ENCODE measurements at regions not wholly inside any gene's neighbourhood (a gene's known extent, or its start where the extent isn't known, plus 50 kb on each side); places are given as distances from the start of the nearest gene placed in this dataset.
"Not testable (repeated sequence)": the region's sequence is repeated elsewhere in the genome, so short reads cannot be mapped to it uniquely, and the experiment has no call there.

- no peak overlapping the region for H3K4me3 Mint-ChIP-seq
- intact Hi-C loops (cut with DNase I, micrococcal nuclease): no loop called here
- no peaks in the 10 kb centered on the region for H3K36me3 Mint-ChIP-seq (ENCODE audit: low read depth)
- H3K27ac Mint-ChIP-seq: no peak overlapping the region
- no peaks in the 10 kb centered on the region for H3K4me1 Mint-ChIP-seq
- no peak for DNase-seq
- peaks cover 2% of the 10 kb centered on the region for H3K9me3 Mint-ChIP-seq (ENCODE audit: low read depth)
- POLR2A ChIA-PET: no interaction called here
- ATAC-seq: no peak
- CTCF ChIA-PET: no interaction called here
- H3K27me3 Mint-ChIP-seq: no peaks in the 10 kb centered on the region
Observed at GRCh38 chr5:106086352-106086751, 1584.4 kb downstream of the EFNA5 start.

- no peaks in the 10 kb centered on the region for H3K36me3 Mint-ChIP-seq (ENCODE audit: low read depth)
- CTCF ChIA-PET: no interaction called here
- DNase-seq (no peak), ATAC-seq (no peak)
- POLR2A ChIA-PET: no interaction called here
- intact Hi-C loops (cut with DNase I, micrococcal nuclease): no loop called here
- no peaks in the 10 kb centered on the region for H3K4me1 Mint-ChIP-seq
- H3K27ac Mint-ChIP-seq: no peak overlapping the region
- no peak overlapping the region for H3K4me3 Mint-ChIP-seq
- peaks cover 4% of the 10 kb centered on the region for H3K9me3 Mint-ChIP-seq (ENCODE audit: low read depth)
- no peaks in the 10 kb centered on the region for H3K27me3 Mint-ChIP-seq
Observed at GRCh38 chr5:106085556-106085955, 1585.2 kb downstream of the EFNA5 start.

GRCh38 chr5:106085136-106085535, 1585.6 kb downstream of the EFNA5 start:
- no peak for DNase-seq
- ATAC-seq: no peak
- H3K9me3 Mint-ChIP-seq (ENCODE audit: low read depth): peaks cover 4% of the 10 kb centered on the region
- ChIA-PET CTCF (interaction anchor here (0.5 kb wide), 1 partner anchor 26 kb away, joined by 3 read pairs; no protein-coding TSS in a partner anchor), POLR2A (no interaction called here)
- H3K36me3 Mint-ChIP-seq (ENCODE audit: low read depth): no peaks in the 10 kb centered on the region
- H3K27ac Mint-ChIP-seq: no peak overlapping the region
- no peaks in the 10 kb centered on the region for H3K4me1 Mint-ChIP-seq
- no peak overlapping the region for H3K4me3 Mint-ChIP-seq
- intact Hi-C loops (cut with DNase I, micrococcal nuclease): no loop called here
- H3K27me3 Mint-ChIP-seq: no peaks in the 10 kb centered on the region

GRCh38 chr5:106080535-106080934, 1590.2 kb downstream of the EFNA5 start:
- CTCF ChIA-PET: no interaction called here
- DNase-seq (no peak), ATAC-seq (no peak)
- H3K27me3 Mint-ChIP-seq: no peaks in the 10 kb centered on the region
- intact Hi-C loops (cut with DNase I, micrococcal nuclease): no loop called here
- peaks cover 4% of the 10 kb centered on the region for H3K9me3 Mint-ChIP-seq (ENCODE audit: low read depth)
- H3K36me3 Mint-ChIP-seq (ENCODE audit: low read depth): no peaks in the 10 kb centered on the region
- no peaks in the 10 kb centered on the region for H3K4me1 Mint-ChIP-seq
- POLR2A ChIA-PET: no interaction called here
- H3K27ac Mint-ChIP-seq: no peak overlapping the region
- no peak overlapping the region for H3K4me3 Mint-ChIP-seq

- Mint-ChIP-seq H3K9me3 (ENCODE audit: low read depth) (peaks cover 6% of the 10 kb centered on the region), H3K36me3 (ENCODE audit: low read depth) (no peaks in the 10 kb centered on the region), H3K27ac (no peak overlapping the region), H3K27me3 (no peaks in the 10 kb centered on the region), H3K4me3 (no peak overlapping the region), H3K4me1 (no peaks in the 10 kb centered on the region)
- POLR2A ChIA-PET: no interaction called here
- CTCF ChIA-PET: no interaction called here
- intact Hi-C loops (cut with DNase I, micrococcal nuclease): no loop called here
- peak; percentile 26 for ATAC-seq
- peak; percentile 5 for DNase-seq
Observed at GRCh38 chr5:106076655-106077054, 1594.1 kb downstream of the EFNA5 start.

GRCh38 chr5:106072208-106072607, 1598.5 kb downstream of the EFNA5 start:
- no peaks in the 10 kb centered on the region for H3K4me1 Mint-ChIP-seq
- no peaks in the 10 kb centered on the region for H3K36me3 Mint-ChIP-seq (ENCODE audit: low read depth)
- no peaks in the 10 kb centered on the region for H3K27me3 Mint-ChIP-seq
- H3K27ac Mint-ChIP-seq: no peak overlapping the region
- DNase-seq (no peak), ATAC-seq (no peak)
- peaks cover 5% of the 10 kb centered on the region for H3K9me3 Mint-ChIP-seq (ENCODE audit: low read depth)
- H3K4me3 Mint-ChIP-seq: no peak overlapping the region
- ChIA-PET CTCF (no interaction called here), POLR2A (no interaction called here)
- intact Hi-C loops (cut with DNase I, micrococcal nuclease): no loop called here

GRCh38 chr5:106047341-106047740, 1623.4 kb downstream of the EFNA5 start:
- ChIA-PET CTCF (no interaction called here), POLR2A (no interaction called here)
- Mint-ChIP-seq H3K27ac (no peak overlapping the region), H3K36me3 (ENCODE audit: low read depth) (no peaks in the 10 kb centered on the region), H3K27me3 (no peaks in the 10 kb centered on the region), H3K9me3 (ENCODE audit: low read depth) (peaks cover 6% of the 10 kb centered on the region), H3K4me1 (no peaks in the 10 kb centered on the region), H3K4me3 (no peak overlapping the region)
- intact Hi-C loops (cut with DNase I, micrococcal nuclease): no loop called here
- DNase-seq: no peak
- no peak for ATAC-seq

GRCh38 chr5:106032069-106032468, 1638.7 kb downstream of the EFNA5 start:
- H3K4me1 Mint-ChIP-seq; H3K4me3 Mint-ChIP-seq; DNase-seq; H3K36me3 Mint-ChIP-seq (ENCODE audit: low read depth); ATAC-seq; CTCF ChIA-PET; intact Hi-C loops (cut with DNase I, micrococcal nuclease); POLR2A ChIA-PET; H3K27ac Mint-ChIP-seq; H3K9me3 Mint-ChIP-seq (ENCODE audit: low read depth); H3K27me3 Mint-ChIP-seq: not testable (repeated sequence)

GRCh38 chr5:106028314-106028713, 1642.4 kb downstream of the EFNA5 start:
- no peak for DNase-seq
- no peaks in the 10 kb centered on the region for H3K36me3 Mint-ChIP-seq (ENCODE audit: low read depth)
- ATAC-seq: no peak
- ChIA-PET POLR2A (no interaction called here), CTCF (no interaction called here)
- no peaks in the 10 kb centered on the region for H3K4me1 Mint-ChIP-seq
- intact Hi-C loops (cut with DNase I, micrococcal nuclease): no loop called here
- no peaks in the 10 kb centered on the region for H3K9me3 Mint-ChIP-seq (ENCODE audit: low read depth)
- H3K27me3 Mint-ChIP-seq: no peaks in the 10 kb centered on the region
- no peak overlapping the region for H3K27ac Mint-ChIP-seq
- H3K4me3 Mint-ChIP-seq: no peak overlapping the region

GRCh38 chr5:106020894-106021293, 1649.8 kb downstream of the EFNA5 start:
- H3K27me3 Mint-ChIP-seq: no peaks in the 10 kb centered on the region
- no peak overlapping the region for H3K4me3 Mint-ChIP-seq
- CTCF ChIA-PET: no interaction called here
- intact Hi-C loops (cut with DNase I, micrococcal nuclease): no loop called here
- DNase-seq: no peak
- POLR2A ChIA-PET: no interaction called here
- no peaks in the 10 kb centered on the region for H3K4me1 Mint-ChIP-seq
- peaks cover 1% of the 10 kb centered on the region for H3K9me3 Mint-ChIP-seq (ENCODE audit: low read depth)
- no peak for ATAC-seq
- no peaks in the 10 kb centered on the region for H3K36me3 Mint-ChIP-seq (ENCODE audit: low read depth)
- H3K27ac Mint-ChIP-seq: no peak overlapping the region

- POLR2A ChIA-PET: no interaction called here
- Mint-ChIP-seq H3K27me3 (no peaks in the 10 kb centered on the region), H3K4me3 (no peak overlapping the region), H3K9me3 (ENCODE audit: low read depth) (peaks cover 1% of the 10 kb centered on the region), H3K4me1 (no peaks in the 10 kb centered on the region), H3K36me3 (ENCODE audit: low read depth) (no peaks in the 10 kb centered on the region), H3K27ac (no peak overlapping the region)
- ATAC-seq: no peak
- no peak for DNase-seq
- CTCF ChIA-PET: no interaction called here
- intact Hi-C loops (cut with DNase I, micrococcal nuclease): no loop called here
Observed at GRCh38 chr5:106019261-106019660, 1651.5 kb downstream of the EFNA5 start.

GRCh38 chr5:106017243-106017857, 1653.4 kb downstream of the EFNA5 start:
- H3K36me3 Mint-ChIP-seq (ENCODE audit: low read depth): no peaks in the 10 kb centered on the region
- no peaks in the 10 kb centered on the region for H3K4me1 Mint-ChIP-seq
- DNase-seq (no peak), ATAC-seq (no peak)
- no peak overlapping the region for H3K4me3 Mint-ChIP-seq
- intact Hi-C loops (cut with DNase I, micrococcal nuclease): no loop called here
- peaks cover 2% of the 10 kb centered on the region for H3K9me3 Mint-ChIP-seq (ENCODE audit: low read depth)
- ChIA-PET POLR2A (no interaction called here), CTCF (no interaction called here)
- no peaks in the 10 kb centered on the region for H3K27me3 Mint-ChIP-seq
- H3K27ac Mint-ChIP-seq: no peak overlapping the region

GRCh38 chr5:106014262-106014661, 1656.5 kb downstream of the EFNA5 start:
- CTCF ChIA-PET: no interaction called here

More at GRCh38 chr5:106014262-106014661, 1656.5 kb downstream of the EFNA5 start:
- ATAC-seq (no peak), DNase-seq (no peak)
- POLR2A ChIA-PET: no interaction called here
- Mint-ChIP-seq H3K36me3 (ENCODE audit: low read depth) (no peaks in the 10 kb centered on the region), H3K4me3 (no peak overlapping the region), H3K27ac (no peak overlapping the region), H3K27me3 (no peaks in the 10 kb centered on the region), H3K9me3 (ENCODE audit: low read depth) (peaks cover 6% of the 10 kb centered on the region), H3K4me1 (no peaks in the 10 kb centered on the region)
- intact Hi-C loops (cut with DNase I, micrococcal nuclease): no loop called here
